ENCODE measurements at regions not wholly inside any gene's neighbourhood (a gene's known extent, or its start where the extent isn't known, plus 50 kb on each side); places are given as distances from the start of the nearest gene placed in this dataset.
"Not testable (repeated sequence)": the region's sequence is repeated elsewhere in the genome, so short reads cannot be mapped to it uniquely, and the experiment has no call there.

DNA sequence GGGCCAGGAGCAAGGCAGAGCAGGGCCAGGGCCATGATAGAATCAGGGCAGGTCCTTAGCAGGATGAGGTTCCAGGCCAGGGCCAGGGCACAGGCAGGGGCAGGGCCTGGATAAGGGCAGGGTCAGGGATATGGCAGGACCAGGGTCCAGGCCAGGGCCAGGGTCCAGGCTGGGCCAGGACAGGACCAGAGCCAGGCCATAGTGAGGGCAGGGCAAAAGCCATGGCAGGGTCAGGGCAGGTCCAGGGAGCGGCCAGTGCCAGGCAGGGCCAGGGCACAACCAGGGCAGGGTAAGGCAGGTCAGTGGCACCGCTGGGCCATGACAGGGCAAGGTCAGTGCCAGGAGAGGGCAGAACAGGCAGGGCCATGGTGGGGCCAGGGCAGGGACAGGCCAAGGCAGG lies 152.2 kb downstream of the LIPI start:
- DNase-seq (ENCODE audit: low spot score): no peak

DNA sequence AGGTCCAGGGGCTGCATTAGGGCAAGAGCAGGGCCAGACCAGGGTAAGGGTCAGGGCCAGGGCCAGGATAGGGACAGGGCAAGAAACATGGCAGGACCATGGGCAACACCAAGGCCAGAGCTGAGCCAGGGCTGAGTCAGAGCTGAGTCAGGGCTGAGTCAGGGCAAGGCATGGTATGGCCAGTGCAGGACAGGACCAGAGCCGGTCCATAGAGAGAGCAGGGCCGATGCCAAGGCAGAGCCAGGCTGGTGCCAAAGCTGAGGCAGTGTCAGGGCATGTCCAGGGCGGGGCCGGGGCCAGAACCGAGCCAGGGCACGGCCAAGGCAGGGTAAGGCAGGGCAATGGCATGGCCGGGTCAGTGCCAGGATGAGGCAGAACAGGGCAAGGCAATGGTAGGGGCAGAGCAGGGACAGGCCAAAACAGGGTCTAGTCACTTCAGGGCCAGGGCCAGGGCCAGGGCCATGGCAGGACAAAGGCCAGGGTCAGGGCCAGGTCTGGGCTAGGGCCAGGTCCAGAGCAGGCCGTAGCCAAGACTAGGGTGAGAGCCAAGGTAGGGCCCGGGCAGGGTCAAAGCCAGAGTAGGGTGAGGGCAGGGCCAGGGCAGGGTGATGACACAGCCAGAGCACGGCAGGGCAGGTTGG lies 152.8 kb downstream of the LIPI start:
- DNase-seq (ENCODE audit: low spot score): not testable (repeated sequence)

GRCh38 chr21:14057313-14057712 lies 153.4 kb downstream of the LIPI start:
- DNase-seq (ENCODE audit: low spot score): no peak

GRCh38 chr21:14056771-14057191 lies 154.0 kb downstream of the LIPI start:
- no peak for DNase-seq (ENCODE audit: low spot score)

- DNase-seq (ENCODE audit: low spot score): not testable (repeated sequence)
Observed at GRCh38 chr21:14055746-14056515, 154.8 kb downstream of the LIPI start.

- DNase-seq (ENCODE audit: low spot score): no peak
Observed at GRCh38 chr21:14054682-14055081, 156.1 kb downstream of the LIPI start.

- no peak for DNase-seq (ENCODE audit: low spot score)
Observed at GRCh38 chr21:14050121-14050520, 160.6 kb downstream of the LIPI start.

DNA sequence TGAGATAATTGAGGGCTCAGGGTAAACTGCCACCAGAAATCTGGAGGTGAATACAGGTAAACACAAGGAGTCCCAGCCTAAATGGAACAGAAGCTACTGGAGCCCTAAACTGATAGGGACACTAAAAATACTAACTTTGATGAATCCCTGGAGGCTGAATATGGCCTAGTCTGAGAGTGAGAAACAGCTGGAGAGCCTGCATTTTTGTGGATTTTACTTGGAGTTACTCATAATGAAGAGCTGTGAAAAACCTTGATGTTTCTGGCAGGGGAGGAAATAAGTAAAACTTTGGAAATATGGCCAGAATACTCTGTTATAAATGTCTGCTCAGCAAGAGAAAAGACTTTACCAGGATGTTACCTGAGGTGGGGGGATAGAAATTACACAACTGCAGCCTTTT lies 164.4 kb downstream of the LIPI start:
- no peak for DNase-seq (ENCODE audit: low spot score)

GRCh38 chr21:14040386-14040785 lies 170.4 kb downstream of the LIPI start:
- no peak for DNase-seq (ENCODE audit: low spot score)

DNA sequence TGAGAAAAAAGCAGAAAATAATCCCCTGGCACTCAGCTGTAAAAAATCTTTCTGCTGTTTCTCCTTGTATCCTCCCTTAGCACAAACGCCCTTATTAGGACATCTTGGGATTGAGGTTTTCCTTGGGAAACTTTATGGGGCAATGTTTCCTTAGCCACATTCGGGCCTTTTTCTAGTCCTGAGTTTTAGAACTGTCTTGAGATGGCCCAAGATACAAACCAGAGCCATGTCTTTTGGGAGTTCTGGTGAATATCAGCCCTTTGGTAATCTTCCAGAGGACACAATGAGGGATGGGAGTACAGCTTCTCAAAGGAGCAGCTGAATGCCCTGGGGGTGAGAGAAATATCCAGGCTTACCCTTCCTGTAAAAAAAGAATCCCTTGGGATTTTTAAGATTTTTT lies 182.1 kb downstream of the LIPI start:
- DNase-seq (ENCODE audit: low spot score): not testable (repeated sequence)

DNA sequence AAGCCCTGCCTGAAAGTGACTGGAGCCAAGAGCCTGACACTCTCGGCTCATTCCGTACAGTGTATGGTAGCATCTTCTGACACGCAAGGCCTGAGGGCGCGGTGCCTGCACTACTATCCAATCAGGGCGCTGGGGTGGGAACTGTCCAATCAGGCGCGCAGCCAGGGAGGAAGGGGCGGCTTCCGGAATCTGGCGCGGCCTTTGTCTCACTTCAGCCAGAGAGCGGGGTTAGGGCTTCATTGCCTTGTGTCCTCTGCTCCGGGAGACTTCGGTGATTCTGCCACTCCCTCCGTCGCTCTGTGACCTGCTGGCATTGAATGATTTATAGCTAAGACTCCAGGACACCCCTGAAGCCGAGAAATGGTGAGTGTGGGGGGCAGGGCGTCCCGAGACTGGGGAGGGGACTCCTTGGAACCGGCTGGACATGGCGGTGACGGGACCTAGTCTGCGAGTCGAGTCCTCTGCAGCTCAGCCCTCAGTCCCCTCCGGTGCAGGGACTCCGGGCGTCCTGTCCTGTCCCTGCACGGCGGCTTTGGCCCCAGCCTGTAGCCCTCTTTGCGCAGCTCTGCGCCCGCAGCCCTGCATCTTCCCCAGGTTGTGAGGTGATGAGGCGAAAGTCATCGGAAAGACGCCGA lies 183.4 kb downstream of the LIPI start:
- DNase-seq (ENCODE audit: low spot score): peak; percentile 36

DNA sequence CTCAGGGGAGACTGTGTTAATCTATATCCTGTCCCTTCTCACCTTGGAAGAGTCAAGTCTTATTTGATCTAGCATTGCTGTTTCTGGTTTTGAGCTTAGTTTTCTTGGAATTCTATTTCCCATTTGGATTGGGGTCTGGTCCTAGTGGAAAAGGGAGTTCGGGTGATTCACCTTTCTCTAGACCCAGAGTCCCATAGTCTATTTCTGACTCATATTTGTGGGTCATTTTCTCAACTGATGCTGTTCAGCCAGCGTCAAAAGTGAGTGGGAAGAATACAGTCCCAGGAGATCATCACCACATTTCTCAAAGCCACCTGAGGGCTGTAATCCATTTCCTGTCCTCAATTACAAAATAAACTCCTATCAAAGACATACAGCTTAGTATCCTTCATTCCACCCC lies 190.6 kb downstream of the LIPI start:
- DNase-seq (ENCODE audit: low spot score): not testable (repeated sequence)

GRCh38 chr21:14015841-14016240 lies 194.9 kb downstream of the LIPI start:
- not testable (repeated sequence) for DNase-seq (ENCODE audit: low spot score)

DNA sequence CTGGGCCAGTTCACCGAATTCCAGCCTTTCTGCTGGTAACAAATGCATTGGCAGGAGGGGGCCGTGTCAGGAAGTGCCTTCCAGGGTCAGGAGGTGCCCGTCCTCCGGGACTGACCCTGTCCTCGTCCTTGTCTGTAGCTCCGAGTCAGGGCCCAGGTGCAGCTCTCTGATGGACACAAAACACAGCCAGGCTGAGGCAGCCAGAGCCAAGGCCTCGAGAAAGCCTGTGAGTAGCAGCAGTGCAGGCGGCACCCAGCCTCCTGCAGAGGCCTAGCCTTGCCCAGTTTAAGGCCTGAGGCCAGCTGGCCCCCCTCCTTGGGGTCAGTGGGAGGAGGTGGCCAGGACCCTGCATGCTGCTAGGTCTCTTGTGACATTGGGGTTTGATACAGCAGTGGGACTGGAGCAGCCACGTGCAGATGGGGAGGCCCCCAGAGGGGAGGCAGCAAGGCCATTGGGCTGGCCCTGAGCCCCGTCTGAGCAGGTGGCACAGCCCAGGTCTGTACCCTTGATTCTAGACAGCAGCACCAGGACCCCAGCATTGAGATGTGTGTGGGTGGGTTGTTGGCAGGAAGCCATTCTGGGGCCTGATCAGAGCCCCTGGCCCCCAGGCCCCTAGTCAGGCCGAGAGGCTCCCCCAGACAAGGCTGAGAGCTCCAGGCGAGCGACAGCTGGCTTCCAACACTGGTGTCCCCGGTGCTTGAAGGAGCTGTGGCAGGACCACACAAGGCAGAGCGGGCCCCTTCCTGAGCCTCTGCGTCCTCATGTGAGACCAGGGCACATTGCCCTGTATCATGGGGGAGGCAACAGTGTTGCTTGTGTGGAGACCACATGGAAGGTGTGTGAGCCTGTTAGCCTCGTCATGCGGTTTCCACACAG lies 196.9 kb downstream of the LIPI start:
- DNase-seq (ENCODE audit: low spot score): not testable (repeated sequence)

- no peak for DNase-seq (ENCODE audit: low spot score)
Observed at GRCh38 chr21:14013056-14013603, 197.6 kb downstream of the LIPI start.

GRCh38 chr21:14012409-14012808 lies 198.3 kb downstream of the LIPI start:
- no peak for DNase-seq (ENCODE audit: low spot score)

DNA sequence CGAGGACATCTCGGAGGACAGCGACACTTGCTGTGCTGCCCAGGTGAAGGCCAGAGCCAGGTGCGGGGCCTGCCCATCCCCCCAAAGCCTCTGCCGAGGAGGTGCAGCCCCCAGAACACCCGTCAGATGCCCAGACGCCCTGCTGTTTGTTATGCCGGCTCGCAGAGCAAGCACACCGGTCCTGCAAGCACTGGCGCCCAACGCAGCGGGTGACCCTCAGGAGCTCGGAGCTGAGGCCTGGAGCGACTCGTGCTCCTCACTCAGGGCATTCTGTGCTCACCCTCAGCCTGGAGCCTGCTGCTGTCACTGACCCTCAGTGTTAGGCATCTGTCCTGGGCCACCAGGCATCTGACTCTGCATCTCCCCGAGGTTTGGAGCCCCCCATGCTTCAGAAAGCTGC lies 199.0 kb downstream of the LIPI start:
- DNase-seq (ENCODE audit: low spot score): not testable (repeated sequence)

- not testable (repeated sequence) for DNase-seq (ENCODE audit: low spot score)
Observed at GRCh38 chr21:14011149-14011548, 199.6 kb downstream of the LIPI start.

DNA sequence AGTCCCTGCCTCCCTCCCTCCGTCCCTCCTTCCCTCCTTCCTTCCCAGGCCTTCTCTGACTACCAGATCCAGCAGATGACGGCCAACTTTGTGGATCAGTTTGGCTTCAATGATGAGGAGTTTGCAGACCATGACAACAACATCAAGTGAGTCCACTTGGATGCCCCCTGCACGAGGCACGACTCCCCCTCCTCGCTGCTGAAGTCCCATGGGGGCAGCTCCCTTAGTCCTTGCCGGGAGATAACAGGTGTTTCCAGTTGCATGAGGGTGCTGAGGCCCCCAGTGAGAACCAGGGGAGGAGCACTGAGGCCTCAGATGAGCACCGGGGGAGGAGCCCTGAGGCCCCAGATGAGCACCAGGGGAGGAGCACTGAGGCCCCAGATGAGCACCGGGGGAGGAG lies 200.0 kb downstream of the LIPI start:
- no peak for DNase-seq (ENCODE audit: low spot score)

GRCh38 chr21:14009990-14010389 lies 200.8 kb downstream of the LIPI start:
- DNase-seq (ENCODE audit: low spot score): not testable (repeated sequence)

- DNase-seq (ENCODE audit: low spot score): not testable (repeated sequence)
Observed at GRCh38 chr21:14009238-14009981, 201.3 kb downstream of the LIPI start.

All from hematopoietic multipotent progenitor cell treated with erythropoietin and hydrocortisone succinate and interleukin-3 and kit ligand, for 17 days (in vitro differentiated cells).